AG09309 (cell line): ENCODE measurements at regions not wholly inside any gene's neighbourhood (a gene's known extent, or its start where the extent isn't known, plus 50 kb on each side); places are given as distances from the start of the nearest gene placed in this dataset.

ENCODE experiments used
- DNase-seq: peaks from one replicate; pipeline ENCODE4 v3.0.0-alpha.2; 2010; ENCODE audit warnings: low read depth
- H3K4me3 ChIP-seq: 2 replicates; pipeline ENCODE4 v1.5.1; 2011; ENCODE audit warnings: mild to moderate bottlenecking, low read depth, low read length, moderate library complexity; ENCODE audit not compliant: control insufficient read depth
- TF ChIP-seq, protein P1 (sequence below): IDR thresholded peaks from 2 replicates; pipeline ENCODE4 v1.5.1; 2011; ENCODE audit warnings: mild to moderate bottlenecking, low read depth, low read length, inconsistent platforms; ENCODE audit not compliant: insufficient read depth, control insufficient read depth; ENCODE audit errors: missing control alignments

DNA sequence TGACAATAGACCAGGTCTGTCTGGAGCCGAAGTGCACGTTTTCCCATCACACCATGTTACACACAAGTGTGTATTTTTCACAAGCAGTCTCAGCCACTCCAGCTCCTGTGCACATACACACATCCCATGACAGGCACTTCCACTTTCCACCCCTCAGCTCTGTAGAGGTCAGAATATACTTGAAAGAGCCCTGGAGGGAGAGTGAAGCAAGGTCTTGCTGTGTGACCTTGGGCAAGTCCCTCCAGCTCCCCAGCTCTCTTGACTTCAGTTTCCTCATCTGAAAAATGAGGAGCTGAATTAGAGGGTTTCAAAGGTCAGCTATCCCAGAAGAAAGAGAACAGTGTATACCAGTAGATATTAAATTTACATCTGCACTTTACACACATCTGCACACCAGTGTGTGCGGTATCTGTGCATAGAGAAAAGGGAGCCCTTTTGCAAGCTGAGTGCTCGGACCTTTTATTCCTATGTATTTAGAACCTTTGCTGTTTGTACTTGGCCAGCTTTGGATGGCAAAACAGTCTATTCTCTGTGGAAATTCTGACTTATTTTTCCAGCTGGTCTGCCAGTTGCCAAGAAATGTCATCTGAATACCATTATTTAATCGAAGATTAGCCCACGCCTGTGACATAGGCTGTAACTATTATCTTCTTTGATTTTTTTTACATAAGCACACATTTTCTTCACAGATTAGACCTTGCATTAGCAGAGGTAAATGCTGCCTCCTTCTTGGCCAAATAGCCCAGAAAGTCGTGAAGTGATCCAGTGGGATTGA, 528.0 kb downstream of the BNC2 start:
- H3K4me3 ChIP-seq: no peak overlapping the region
- DNase-seq: no peak
- TF ChIP-seq, protein P1, sequence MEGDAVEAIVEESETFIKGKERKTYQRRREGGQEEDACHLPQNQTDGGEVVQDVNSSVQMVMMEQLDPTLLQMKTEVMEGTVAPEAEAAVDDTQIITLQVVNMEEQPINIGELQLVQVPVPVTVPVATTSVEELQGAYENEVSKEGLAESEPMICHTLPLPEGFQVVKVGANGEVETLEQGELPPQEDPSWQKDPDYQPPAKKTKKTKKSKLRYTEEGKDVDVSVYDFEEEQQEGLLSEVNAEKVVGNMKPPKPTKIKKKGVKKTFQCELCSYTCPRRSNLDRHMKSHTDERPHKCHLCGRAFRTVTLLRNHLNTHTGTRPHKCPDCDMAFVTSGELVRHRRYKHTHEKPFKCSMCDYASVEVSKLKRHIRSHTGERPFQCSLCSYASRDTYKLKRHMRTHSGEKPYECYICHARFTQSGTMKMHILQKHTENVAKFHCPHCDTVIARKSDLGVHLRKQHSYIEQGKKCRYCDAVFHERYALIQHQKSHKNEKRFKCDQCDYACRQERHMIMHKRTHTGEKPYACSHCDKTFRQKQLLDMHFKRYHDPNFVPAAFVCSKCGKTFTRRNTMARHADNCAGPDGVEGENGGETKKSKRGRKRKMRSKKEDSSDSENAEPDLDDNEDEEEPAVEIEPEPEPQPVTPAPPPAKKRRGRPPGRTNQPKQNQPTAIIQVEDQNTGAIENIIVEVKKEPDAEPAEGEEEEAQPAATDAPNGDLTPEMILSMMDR: no peak

DNA sequence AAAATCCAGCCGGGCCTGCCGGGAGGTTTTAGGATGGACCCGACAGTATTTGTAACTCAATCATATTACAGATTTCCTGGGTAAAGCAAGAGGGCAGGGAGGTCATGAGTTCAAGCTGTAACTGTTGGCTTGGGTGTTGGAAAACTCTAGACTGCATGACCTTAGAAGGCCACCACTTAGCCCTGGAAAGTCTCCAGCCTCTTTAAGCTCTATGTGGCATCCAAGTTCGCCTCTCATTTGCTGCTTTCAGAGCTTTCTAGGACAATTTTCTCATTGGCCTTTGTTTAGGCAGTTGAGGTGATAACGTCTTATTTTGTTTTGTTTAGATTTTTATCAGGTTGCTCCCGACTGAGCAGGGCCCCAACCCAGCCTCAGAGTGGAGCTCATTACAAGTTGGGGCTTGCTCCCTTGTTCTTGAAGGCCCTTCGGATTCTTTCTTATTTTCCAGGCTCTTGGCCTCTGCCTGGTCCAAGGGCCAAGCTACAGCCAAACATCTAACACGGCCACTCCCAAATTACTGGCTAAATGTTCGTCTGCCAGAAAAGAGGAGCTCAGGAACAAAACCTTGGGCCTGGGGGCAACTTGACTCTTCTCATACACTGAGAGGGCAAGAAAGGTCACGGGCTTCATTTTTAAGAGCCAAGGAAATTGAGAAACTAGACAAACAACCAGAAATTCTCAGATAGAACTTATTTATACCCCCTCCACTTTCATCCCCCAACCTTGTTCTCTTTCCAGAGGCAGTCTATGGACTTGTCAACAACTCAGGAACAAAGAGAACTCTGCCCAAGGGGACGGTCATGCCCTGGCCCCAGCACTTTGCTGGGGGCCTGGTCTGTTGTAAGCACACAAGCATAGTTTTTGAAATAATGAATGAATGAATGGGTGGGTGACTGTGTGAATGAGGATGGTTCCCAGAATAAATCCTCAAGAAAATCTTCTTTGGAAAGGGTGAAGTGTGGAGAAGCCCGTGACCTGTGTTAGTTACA, 526.9 kb downstream of the BNC2 start:
- TF ChIP-seq, protein P1: no peak
- no peak overlapping the region for H3K4me3 ChIP-seq
- DNase-seq: no peak

DNA sequence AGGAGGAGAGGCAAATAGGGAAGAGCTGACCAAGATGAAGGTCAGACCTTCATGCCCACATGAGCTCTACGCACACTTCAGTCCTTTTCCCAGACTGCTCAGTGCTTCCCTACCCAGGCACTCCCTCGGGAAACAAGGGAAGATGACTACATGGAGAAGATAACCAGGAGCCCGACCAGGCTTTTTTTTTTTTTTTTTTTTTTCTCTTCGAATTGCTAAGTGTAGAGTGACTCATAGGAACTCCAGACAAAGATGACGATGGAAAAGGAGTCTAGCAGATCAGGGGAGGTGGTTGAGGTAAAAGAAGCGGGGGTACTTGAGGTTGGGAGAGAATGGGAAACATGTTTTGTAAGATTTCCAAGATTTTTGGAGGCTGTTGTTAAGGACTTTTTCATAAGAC, 526.1 kb downstream of the BNC2 start:
- peak; percentile 87 for DNase-seq
- TF ChIP-seq, protein P1: no peak
- no peak overlapping the region for H3K4me3 ChIP-seq

DNA sequence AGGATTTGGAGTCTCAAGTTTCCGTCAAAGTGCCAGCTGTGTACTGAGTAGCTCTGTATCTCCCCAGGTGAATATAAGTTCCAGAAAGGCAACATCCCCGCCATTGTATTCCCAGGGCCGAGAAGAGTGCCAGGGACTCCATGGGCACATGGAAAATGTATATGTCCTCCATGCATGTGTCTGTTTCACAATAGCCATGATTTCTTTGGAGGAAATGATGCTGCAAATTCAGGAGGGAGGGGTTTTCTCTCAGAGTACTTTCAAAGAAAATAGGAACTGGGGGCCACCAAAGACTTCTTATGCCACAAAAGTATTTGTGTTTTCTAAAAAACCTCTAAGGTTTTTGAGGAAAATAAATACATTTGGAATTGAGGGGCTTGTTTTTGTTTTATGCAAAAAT, 524.6 kb downstream of the BNC2 start:
- H3K4me3 ChIP-seq: no peak overlapping the region
- TF ChIP-seq, protein P1: no peak
- no peak for DNase-seq

DNA sequence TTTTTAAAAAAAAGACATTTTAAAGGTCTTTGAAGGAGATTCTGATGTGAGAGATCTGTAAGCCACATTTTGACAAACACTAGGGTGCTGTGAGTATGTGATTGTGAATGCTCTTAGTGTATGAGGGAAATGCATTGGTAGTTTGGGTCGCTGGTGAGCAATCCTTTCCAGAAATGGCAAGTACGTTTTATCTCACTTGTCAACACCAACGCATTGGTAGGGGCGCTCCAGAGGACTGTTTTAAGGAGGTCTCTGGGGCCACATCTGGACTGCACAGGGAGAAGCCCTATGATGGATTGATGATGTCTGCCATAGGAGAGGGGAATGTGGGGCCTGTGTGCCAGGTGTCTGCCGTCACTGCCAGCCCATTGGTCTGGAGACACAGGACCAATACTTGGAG, 522.6 kb downstream of the BNC2 start:
- no peak overlapping the region for H3K4me3 ChIP-seq
- no peak for DNase-seq
- TF ChIP-seq, protein P1: no peak

DNA sequence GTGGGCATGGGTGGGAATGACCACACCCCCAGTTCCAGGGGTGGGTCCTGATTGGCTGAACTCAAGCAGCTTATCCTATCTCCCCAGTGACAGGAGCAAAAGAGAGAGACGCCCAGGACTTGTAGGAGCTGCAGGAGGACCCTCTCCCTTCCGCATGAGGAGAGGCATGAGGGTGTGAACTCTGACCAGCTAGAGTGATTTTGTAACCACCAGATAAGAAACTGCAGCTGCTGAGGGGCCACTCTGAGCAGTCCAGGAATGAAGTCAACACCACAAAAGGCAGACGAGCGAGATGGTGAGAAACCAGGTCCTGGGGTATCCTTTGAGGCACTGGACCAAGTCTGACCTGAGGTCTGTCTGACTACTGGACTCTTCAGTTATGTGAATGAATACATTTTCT, 521.9 kb downstream of the BNC2 start:
- H3K4me3 ChIP-seq: no peak overlapping the region
- TF ChIP-seq, protein P1: no peak
- DNase-seq: no peak
